NCI-H2227 treated with DMSO at 0.1 percent for 48 hours (cell line): ENCODE measurements at regions not wholly inside any gene's neighbourhood (a gene's known extent, or its start where the extent isn't known, plus 50 kb on each side); places are given as distances from the start of the nearest gene placed in this dataset.
"Not testable (repeated sequence)": the region's sequence is repeated elsewhere in the genome, so short reads cannot be mapped to it uniquely, and the experiment has no call there.

Experiments
- DNase-seq: peaks from one replicate; lab custom pipeline; 2025; lab: John Stamatoyannopoulos, UW

DNA sequence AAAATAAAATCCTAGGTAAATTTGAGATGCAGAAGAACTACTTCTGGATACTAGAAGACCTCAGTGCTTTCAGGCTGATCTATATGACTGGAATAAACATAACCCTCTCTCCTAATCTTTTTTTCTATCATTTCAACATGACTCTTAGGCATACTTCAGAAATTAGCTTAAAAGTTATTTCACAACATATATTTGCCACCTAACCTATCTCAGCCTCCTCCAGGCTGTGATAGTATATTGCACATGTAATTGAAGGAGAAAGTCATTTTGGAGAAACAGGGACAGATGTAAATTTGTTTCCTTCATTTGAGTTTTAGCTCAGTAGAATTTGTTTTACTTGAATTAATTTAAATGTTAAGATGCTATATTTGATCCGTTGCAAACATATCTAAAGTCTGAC, 1932.3 kb upstream of the CDH6 start:
- no peak for DNase-seq

DNA sequence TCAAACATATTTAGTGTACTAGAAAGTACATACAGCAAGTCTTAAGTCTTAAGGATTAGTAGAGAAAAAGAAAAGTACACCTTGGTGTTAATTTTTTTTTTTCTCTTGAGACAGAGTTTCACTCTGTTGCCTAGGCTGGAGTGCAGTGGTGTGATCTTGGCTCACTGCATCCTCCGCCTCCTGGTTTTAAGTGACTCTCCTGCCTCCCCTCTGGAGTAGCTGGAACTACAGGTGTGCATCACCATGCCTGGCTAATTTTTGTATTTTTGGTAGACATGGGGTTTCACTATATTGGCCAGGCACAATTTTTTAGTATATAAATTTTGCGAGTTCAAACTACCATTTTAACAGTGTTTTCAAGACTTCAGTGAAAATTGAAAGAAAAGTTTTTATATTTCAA, 1941.1 kb upstream of the CDH6 start:
- DNase-seq: no peak

DNA sequence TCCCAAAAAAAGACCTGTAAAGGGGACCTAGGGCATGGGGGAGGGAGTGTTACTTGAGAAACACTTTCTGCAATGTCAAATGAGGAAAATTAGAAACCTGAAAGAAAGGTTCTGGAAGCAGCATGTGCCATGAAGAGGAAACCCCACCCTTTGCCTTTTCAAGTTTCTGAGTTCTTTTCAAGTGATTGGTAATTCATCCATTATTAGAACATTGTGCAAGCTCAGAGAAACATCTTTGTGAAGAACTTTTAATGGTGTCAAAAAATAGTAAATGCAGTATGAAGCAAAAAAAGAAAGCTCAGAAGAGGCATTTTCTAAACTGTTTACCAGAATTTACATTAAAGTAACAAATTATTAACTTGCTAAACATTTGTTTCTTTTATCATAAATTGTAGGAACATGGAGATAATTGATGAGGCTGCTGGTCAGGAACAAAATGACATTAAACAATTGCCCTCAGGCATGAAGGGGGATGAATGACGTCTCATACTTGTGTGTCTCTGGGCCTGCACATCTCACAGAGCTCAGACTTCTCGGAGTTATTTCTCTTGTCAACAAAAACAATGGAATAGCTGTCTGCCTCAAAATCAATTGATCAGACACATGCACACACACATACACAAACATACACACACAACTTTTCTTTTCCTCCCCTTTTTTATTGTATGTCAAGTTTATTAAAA, 1946.0 kb upstream of the CDH6 start:
- no peak for DNase-seq

DNA sequence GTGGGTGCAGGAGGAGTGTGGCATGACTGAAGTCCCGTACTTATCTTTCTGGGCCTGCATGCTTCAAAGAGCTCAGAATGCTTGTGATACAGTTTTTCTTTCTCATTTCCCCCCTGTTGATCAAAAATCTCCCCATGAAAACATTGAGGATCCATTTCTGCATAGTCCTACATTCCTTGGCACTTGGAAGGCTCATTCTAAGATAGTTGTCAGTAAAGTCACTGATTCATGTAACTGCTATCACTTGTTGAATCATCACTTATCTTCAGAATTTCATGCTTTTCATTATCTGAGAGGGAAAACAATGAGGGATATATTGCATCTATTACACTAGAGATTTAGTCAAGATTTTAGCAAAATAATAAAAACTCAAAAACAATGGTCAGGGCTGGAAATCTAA, 1953.1 kb upstream of the CDH6 start:
- no peak for DNase-seq

DNA sequence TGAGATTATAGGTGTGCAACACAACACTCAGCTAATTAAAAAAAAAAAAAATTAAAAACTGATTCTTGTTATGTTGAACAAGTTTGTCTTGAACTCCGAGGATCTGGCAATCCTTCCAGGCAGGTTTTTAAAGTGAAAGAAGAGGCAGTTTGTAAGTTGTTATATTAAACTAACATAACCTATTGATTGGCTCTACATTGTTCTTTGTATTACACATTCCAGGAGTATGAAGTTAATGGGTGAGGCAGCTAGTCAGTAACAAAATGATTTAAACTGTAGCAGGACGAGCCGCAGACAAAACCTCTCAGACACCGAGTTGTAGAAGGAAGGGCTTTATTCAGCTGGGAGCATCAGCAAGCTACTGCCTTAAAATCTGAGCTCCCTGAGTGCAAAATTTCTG, 1953.9 kb upstream of the CDH6 start:
- no peak for DNase-seq

DNA sequence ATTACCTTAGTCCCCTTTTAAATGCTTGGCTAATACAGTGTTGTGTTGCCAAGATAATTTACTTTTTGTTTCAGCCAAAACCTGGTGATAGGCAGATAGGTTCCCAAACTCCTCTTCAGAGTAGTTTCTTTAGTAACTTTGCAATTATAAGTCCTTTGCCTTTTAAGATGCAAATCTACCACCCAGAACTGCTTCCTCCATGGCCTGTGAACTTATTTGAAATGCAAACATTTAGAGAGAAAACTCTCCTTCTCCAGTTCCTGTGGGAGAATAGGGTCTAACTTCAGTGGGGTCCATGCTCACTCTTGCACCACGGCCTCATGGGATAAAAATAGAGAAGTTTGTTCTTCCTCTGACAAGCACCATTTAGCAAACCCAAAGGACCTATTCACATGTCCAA, 1955.4 kb upstream of the CDH6 start:
- no peak for DNase-seq

DNA sequence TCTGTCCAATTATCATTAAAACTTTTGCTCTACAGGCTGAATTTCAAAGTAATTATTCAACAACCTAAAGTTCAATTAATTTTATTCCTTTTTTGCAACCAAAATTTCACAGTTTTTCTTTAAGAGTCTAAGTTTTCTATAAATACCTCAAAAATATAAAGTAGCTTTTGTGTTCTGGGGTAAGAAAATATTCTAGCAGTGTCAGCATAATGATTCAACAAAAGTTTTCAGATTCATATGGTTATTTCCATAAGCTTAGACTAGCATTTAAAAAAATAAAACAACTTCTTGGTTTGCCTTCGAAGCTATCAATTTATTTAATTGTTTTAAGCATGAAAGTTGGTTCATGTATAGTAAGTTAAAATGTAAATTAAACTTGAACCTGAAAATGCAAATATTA, 1962.3 kb upstream of the CDH6 start:
- DNase-seq: no peak

DNA sequence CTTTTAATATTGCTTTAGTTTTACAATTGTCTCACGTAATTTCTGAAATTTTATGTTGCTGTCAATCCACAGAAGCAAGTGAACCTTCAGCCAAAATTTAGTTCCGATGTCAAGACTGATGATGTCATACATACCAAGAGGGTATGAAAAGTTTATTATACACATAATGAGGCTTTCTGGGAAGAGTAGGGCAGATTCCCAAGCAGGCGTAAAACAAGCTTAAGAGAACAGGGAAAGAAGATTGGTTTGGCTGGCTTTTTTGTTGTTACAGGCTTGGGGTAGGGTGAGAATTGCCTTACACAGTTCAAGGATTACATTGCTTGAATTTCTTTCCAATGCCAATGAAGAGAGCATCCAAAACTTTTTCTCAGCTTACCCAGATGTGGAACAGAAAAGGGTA, 1962.9 kb upstream of the CDH6 start:
- DNase-seq: no peak

DNA sequence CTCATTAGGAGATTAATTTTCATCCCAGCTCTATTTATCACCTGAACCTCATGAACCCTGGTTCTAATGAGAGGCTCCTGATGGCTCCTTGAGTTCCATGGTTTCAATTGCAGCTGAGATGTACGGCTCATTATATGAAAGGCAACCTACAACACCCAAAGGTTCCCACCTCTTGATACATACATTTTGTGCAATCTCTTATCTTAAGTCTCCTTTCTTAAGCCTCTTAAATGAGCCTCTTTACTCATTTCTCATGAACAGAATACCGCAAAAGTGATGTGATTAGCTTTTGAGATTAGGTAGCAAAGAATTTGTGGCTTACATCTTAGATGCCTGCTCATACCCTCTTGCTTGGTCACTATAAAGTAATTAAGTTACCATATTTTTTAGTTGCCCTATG, 1964.0 kb upstream of the CDH6 start:
- no peak for DNase-seq

DNA sequence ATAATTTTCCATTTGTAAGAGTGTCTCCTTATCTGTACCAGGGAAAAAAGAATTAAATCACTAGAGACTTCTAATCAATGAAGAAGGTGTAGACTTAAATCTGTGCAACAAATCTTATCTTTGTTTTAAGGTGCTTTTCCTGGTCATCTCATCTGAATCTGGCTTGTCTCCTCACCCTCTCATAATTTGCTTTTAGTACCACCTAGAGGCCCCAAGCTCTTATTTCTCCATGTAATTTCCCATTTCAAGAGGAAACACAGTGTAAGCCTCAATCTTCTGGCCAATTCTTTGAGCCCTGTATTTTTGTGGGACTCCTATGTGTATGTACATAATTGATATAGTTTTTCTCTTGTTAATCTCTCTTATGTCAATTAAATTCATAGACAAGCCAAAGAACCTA, 1975.3 kb upstream of the CDH6 start:
- DNase-seq: no peak

DNA sequence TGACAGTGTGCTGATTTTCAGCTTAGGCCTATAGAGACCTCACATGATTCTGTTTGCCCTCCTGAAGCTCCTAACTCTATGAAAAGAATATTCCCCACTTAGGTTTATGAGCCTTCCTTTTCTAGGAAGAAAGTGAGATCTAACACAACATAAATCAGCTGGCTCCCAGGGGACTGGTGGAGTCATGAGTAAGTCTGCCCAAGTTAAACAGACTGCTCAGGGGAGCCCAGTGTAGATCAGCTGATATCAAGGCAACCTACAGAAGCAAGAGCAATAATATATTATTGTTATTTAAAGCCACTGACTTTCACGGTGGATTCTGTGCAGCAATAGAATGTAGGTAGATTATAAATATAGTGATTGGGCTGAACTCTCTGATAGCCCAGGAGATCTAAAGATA, 1978.6 kb upstream of the CDH6 start:
- DNase-seq: no peak

DNA sequence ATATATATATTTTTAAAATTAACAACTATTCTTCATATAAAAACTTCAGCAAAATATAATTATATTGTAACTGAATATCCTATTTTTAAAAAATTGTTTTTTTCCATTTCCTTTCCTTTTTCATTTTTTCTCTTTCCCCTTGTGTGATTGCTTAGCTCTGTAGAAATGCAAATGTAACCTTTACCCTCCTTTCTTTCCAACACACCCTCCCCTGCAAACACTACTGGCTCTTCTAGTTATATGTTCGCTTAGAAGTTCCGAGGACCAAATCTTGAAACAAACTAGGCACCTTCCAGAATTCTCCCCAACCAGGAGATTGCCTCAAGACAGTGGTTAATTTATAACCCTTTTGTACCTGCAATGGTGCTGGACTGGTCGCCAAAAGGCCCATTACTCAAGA, 1980.0 kb upstream of the CDH6 start:
- no peak for DNase-seq

DNA sequence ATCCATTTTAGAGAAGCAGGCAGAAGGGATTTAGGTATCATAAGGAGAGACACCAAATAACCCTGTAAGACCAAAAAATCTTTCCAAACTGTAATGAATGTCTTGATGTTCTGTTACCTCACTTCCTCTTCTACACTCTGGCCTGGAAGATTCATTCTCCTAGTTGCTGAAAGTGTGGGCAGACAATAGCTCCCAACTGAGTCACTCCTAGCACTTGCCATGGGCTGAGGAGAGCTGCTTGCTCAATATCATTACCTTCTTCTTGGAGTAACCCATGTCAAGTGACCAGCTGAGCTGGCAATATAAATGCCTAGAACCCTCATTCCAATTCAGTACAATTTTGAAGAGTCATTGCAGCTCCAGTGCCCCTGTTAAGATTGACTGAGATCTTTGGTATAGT, 1985.5 kb upstream of the CDH6 start:
- DNase-seq: no peak

DNA sequence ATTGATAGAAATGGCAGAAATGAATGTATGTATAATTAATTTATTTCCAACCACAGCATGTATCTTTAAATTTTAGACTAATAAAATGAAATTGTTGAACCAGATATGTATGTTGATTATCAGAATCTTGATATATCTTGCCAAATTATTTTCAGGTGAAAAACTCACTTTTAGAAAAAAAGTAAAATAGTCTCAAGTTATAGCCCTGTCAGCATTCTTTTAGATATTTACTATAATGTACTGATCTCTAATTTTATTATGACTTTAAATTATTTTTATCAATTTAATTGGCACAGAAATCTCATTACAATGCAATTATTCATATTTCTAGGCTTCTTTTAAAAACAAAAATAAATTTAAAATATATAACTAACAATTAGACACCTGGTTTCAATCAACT, 1990.4 kb upstream of the CDH6 start:
- DNase-seq: no peak

DNA sequence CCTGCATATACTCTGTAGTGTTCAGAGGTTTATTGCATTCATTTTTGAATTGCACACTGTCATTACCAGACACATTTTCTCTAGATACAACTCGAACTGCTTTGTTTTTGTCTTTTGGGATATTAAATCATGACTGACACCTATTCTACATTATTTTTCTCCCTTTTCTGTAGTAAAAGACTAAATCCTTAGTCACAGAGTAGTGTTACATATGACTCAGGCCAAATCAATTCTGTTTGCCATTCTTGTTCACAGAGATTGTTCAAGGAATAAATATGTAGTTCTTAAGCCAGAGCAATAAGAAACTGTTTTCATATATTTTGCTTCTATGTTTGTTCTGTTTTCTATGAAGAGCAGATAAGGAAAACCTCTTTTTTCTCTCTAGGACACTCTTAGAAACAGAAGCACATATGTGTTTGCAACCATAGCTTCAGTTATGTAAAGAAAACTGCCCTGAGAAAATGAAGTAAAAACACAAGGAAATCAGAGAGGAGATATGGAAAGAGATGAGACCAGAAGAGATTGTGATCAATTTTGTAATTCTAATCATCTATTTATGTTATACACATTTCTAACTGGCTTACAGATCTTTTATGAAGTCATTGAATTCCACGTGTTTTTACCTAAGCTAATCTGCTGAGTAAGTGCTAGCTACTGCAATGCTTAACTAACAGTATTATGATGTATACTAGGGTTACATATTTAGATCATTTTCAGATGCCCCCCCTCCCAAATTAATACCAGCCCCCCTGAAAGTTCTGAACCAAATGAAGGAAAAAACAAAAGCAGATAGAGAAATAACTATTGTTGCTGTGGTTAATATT, 1995.6 kb upstream of the CDH6 start:
- no peak for DNase-seq

DNA sequence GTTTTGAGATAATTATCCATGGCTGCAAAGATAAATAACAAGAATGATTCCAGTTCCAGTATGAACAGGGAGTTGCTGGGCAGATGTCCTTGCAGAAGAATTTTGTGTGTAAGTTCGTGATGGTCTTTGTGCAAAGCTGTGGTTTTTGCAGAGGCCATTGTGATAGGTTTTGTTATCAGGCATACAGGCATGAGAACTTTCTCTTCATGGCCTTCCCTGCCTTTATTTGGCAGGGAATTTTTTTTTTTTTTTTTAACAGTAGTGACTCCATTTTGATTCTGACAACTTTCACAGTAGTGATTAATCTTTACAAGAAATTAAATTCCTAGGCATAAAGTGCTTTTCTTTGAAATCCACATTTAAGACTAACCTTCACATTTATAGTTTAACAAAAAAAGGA, 1999.5 kb upstream of the CDH6 start:
- no peak for DNase-seq

DNA sequence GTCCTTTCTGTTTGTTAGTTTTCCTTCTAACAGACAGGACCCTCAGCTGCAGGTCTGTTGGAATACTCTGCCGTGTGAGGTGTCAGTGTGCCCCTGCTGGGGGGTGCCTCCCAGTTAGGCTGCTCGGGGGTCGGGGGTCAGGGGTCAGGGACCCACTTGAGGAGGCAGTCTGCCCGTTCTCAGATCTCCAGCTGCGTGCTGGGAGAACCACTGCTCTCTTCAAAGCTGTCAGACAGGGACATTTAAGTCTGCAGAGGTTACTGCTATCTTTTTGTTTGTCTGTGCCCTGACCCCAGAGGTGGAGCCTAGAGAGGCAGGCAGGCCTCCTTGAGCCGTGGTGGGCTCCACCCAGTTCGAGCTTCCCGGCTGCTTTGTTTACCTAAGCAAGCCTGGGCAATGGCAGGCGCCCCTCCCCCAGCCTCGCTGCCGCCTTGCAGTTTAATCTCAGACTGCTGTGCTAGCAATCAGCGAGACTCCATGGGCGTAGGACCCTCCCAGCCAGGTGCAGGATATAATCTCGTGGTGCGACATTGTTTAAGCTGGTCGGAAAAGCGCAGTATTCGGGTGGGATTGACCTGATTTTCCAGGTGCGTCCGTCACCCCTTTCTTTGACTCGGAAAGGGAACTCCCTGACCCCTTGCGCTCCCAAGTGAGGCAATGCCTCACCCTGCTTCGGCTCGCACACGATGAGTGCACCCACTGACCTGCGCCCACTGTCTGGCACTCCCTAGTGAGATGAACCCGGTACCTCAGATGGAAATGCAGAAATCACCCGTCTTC, 2002.0 kb upstream of the CDH6 start:
- DNase-seq: not testable (repeated sequence)

DNA sequence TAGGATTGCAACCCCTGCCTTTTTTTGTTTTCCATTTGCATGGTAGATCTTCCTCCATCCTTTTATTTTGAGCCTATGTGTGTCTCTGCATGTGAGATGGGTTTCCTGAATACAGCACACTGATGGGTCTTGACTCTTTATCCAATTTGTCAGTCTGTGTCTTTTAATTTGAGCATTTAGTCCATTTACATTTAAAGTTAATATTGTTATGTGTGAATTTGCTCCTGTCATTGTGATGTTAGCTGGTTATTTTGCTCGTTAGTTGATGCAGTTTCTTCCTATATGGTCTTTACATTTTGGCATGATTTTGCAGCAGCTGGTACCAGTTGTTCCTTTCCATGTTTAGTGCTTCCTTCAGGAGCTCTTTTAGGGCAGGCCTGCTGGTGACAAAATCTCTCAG, 2003.1 kb upstream of the CDH6 start:
- not testable (repeated sequence) for DNase-seq

DNA sequence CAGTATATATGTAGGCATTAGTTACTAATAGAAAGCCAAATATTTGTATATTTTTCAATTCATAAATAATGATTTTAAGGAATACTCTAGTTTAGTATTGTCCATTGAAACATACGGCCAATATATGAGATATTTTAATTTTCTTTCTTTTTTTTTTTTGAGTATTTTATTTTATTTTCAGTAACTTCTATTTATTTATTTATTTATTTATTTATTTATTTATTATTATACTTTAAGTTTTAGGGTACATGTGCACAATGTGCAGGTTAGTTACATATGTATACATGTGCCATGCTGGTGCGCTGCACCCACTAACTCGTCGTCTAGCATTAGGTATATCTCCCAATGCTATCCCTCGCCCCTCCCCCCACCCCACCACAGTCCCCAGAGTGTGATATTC, 2007.1 kb upstream of the CDH6 start:
- not testable (repeated sequence) for DNase-seq

DNA sequence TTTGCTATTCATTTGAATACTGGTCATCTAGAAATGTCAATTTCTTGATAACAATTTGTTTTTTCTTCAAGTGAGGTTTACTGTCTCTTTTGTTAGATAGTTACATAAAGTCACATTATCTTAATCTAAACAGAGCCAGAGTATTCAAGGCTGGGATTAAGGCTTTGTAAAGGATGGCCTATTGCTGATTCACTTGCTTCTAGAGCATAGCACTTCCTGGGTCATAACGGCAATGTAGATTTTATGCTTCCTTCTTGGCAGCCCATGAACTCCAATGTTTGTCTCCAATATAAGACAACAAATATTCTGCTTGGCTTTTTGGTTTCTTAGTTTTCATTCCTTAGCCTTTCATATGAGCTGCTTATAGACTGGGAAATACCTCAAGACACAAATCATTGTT, 2007.9 kb upstream of the CDH6 start:
- DNase-seq: no peak

DNA sequence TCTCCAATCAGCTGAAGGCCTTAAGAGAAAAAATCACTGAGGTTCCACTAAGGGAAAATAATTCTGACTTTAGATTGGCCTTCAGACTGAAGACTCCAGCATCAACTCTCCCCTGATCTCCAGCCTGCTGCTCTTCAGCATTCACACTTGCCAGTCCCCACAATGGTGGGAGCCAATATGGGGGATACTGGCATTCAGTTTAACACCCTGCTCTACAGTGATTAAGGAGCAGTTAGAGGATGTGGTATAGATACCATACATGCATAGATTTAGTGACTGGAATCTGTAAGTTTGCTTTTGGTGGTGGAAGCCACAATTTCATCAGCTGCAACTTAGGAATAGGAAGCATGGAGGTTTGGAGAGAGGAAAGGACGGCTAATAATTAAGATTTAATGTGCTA, 2017.7 kb upstream of the CDH6 start:
- DNase-seq: no peak

DNA sequence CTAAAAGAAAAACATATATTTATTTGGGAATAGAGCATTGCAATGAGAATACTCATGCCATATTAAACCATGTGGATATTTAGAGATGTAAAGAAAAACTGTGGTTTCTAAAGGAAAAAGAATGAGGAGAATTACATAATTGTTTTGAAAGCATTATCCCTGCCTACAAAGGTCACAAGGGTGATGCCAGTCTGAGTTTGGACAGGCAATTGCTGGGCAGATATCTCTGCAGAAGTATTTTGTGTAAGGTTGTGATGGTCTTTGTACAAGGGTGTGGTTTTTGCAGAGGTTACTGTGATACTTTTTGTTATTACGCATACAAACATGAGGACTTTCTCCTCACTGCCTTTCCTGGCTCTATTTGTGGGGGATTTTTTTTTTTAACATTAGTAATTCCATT, 2022.9 kb upstream of the CDH6 start:
- DNase-seq: no peak

DNA sequence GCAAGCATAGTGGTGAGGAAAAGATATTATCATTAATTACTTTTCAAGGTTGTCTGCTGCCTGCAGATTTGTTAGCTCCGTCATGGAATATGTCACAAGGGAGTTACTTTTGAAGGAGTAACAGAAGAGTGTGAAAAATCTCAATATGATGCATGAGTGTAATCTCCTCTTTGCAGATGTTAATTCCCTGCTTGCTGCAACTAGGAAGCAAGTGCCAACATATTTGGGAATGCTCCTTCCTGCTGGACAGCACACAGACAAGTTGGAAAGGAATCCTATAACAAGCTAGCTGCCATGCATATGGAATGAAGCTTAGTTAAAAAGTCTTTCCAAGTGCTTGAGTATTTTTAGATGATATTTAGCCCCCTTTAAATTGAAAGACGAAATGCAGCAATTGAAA, 2023.6 kb upstream of the CDH6 start:
- DNase-seq: no peak
